Sigmoid colon (tissue), 6 donors: ENCODE measurements at regions not wholly inside any gene's neighbourhood (a gene's known extent, or its start where the extent isn't known, plus 50 kb on each side); places are given as distances from the start of the nearest gene placed in this dataset.

ENCODE experiments used
- DNase-seq: peaks from one replicate; pipeline ENCODE4 v3.0.0-alpha.2; 2019
- H3K27ac ChIP-seq, 4 donors: fragments of 200-600 bp; sonication (generic); one replicate each; pipeline ENCODE4 v1.5.1; 2016 to 2019; ENCODE audit warnings: mild to moderate bottlenecking in 1 of 4
- H3K27me3 ChIP-seq, 3 donors: fragments of 200-600 bp; sonication (generic); one replicate each; pipeline ENCODE4 v1.5.1; 2019; ENCODE audit warnings: mild to moderate bottlenecking in 1 of 3
- H3K36me3 ChIP-seq, 4 donors: fragments of 200-600 bp; sonication (generic); one replicate each; pipeline ENCODE4 v1.5.1; 2016 to 2019
- H3K4me1 ChIP-seq, 4 donors: fragments of 200-600 bp; sonication (generic); one replicate each; pipeline ENCODE4 v1.5.1; 2017 to 2019
- H3K4me3 ChIP-seq, 4 donors: fragments of 200-600 bp; sonication (generic); one replicate each; pipeline ENCODE4 v1.5.1; 2017 to 2019; ENCODE audit warnings: mild to moderate bottlenecking in 2 of 4, moderate library complexity in 1 of 4
- H3K9me3 ChIP-seq, 4 donors: fragments of 200-600 bp in 3 of 4; sonication (generic) in 3 of 4; one replicate each; pipeline versions ENCODE4 v1.5.1 to v1.6.1; 2013 to 2019
- CTCF ChIP-seq, 4 experiments: fragments of 450-650 bp in 3 of 4; fragments of 200-600 bp in 1 of 4; IDR thresholded peaks; one replicate each; pipeline ENCODE4 v1.5.1; 2016 to 2019; ENCODE audit warnings: antibody characterized with exemption in 4 of 4, mild to moderate bottlenecking in 3 of 4, moderate library complexity in 2 of 4
- EP300 ChIP-seq, 4 donors: sonication (generic); formaldehyde crosslinking; IDR thresholded peaks; one replicate each; pipeline ENCODE4 v1.6.1; 2017; ENCODE audit warnings: antibody characterized with exemption in 4 of 4
- POLR2A ChIP-seq, 2 donors: fragments of 450-650 bp; IDR thresholded peaks; one replicate each; pipeline ENCODE4 v1.6.1; 2016; ENCODE audit warnings: antibody characterized with exemption in 2 of 2, mild to moderate bottlenecking in 2 of 2, moderate library complexity in 2 of 2
- POLR2AphosphoS5 ChIP-seq, 4 donors: sonication (generic); formaldehyde crosslinking; IDR thresholded peaks; one replicate each; pipeline ENCODE4 v1.6.1; 2017; ENCODE audit warnings: antibody characterized with exemption in 4 of 4
- WGBS, 2 donors: extraction: QIAGEN DNeasy Blood & Tissue Kit; methylation state at CpG; one replicate each; pipeline ENCODE4 v1.1.7; 2013; 5-methylcytosine and 5-hydroxymethylcytosine counted together
- intact Hi-C: fragments of 100-400 bp; cut with DNase I; formaldehyde crosslinking; loops from one replicate; pipeline ENCODE4 v1.15.1; 2023
- donor health status: healthy with polysubstance abuse.
- donor health status: healthy.

- no peak for DNase-seq
- Histone ChIP-seq H3K4me1 (no peaks in the 10 kb centered on the region), H3K27ac (no peak overlapping the region), H3K27me3 (no peaks in the 10 kb centered on the region), H3K9me3 (no peaks in the 10 kb centered on the region), H3K4me3 (no peak overlapping the region), H3K36me3 (no peaks in the 10 kb centered on the region)
- no peak for TF ChIP-seq POLR2A (IDR thresholded peaks at IDR 0.05)
- no peak for TF ChIP-seq CTCF (IDR thresholded peaks at IDR 0.05)
- intact Hi-C loops = no loop called here
- 71 to 72% methylated on average over 3 of the region's 3 CpGs for WGBS, 2 donors
Observed at GRCh38 chr4:144298519-144298918, 158.0 kb upstream of the GYPA start.

GRCh38 chr4:144300616-144301015, 160.1 kb upstream of the GYPA start:
- H3K4me1 ChIP-seq = no peaks in the 10 kb centered on the region
- no peak for TF ChIP-seq POLR2AphosphoS5 (IDR thresholded peaks at IDR 0.05)
- no peak for TF ChIP-seq EP300 (IDR thresholded peaks at IDR 0.05)
- no peak for TF ChIP-seq CTCF (IDR thresholded peaks at IDR 0.05)
- TF ChIP-seq POLR2A (IDR thresholded peaks at IDR 0.05) = no peak
- 37 to 65% methylated on average over 2 of the region's 2 CpGs for WGBS, 2 donors

GRCh38 chr4:144302704-144303536, 162.4 kb upstream of the GYPA start:
- TF ChIP-seq POLR2AphosphoS5 (IDR thresholded peaks at IDR 0.05) (no peak), POLR2A (IDR thresholded peaks at IDR 0.05) (no peak), CTCF (IDR thresholded peaks at IDR 0.05) (no peak), EP300 (IDR thresholded peaks at IDR 0.05) (no peak)
- intact Hi-C loops = no loop called here
- no peak for DNase-seq
- no peaks in the 10 kb centered on the region for H3K4me1 ChIP-seq
- no peaks in the 10 kb centered on the region for H3K36me3 ChIP-seq
- H3K27ac ChIP-seq = no peak overlapping the region
- WGBS, 2 donors = 75 to 83% methylated on average over 7 of the region's 7 CpGs
- no peaks in the 10 kb centered on the region for H3K27me3 ChIP-seq
- H3K4me3 ChIP-seq = no peak overlapping the region
- H3K9me3 ChIP-seq = no peaks in the 10 kb centered on the region

More at GRCh38 chr4:144300616-144301015, 160.1 kb upstream of the GYPA start:
- intact Hi-C loops = no loop called here
- DNase-seq = no peak
- Histone ChIP-seq H3K27me3 (no peaks in the 10 kb centered on the region), H3K36me3 (no peaks in the 10 kb centered on the region), H3K9me3 (no peaks in the 10 kb centered on the region), H3K4me3 (no peak overlapping the region), H3K27ac (no peak overlapping the region)

- TF ChIP-seq POLR2A (IDR thresholded peaks at IDR 0.05) (no peak), EP300 (IDR thresholded peaks at IDR 0.05) (no peak), POLR2AphosphoS5 (IDR thresholded peaks at IDR 0.05) (no peak), CTCF (IDR thresholded peaks at IDR 0.05) (no peak)
- Histone ChIP-seq H3K27me3 (no peaks in the 10 kb centered on the region), H3K36me3 (no peaks in the 10 kb centered on the region), H3K27ac (no peak overlapping the region), H3K9me3 (no peaks in the 10 kb centered on the region), H3K4me3 (no peak overlapping the region), H3K4me1 (no peaks in the 10 kb centered on the region)
- intact Hi-C loops = no loop called here
- no peak for DNase-seq
- WGBS, 2 donors = 82 to 87% methylated on average over 2 of the region's 2 CpGs
Observed at GRCh38 chr4:144304025-144304424, 163.5 kb upstream of the GYPA start.

GRCh38 chr4:144310535-144310934, 170.0 kb upstream of the GYPA start:
- intact Hi-C loops = no loop called here
- Histone ChIP-seq H3K4me3 (no peak overlapping the region), H3K27ac (no peak overlapping the region), H3K4me1 (no peaks in the 10 kb centered on the region), H3K9me3 (peaks cover 0 to 9% (median 4%) of the 10 kb centered on the region in 4 donors), H3K36me3 (no peaks in the 10 kb centered on the region), H3K27me3 (no peaks in the 10 kb centered on the region)
- TF ChIP-seq POLR2AphosphoS5 (IDR thresholded peaks at IDR 0.05) (no peak), POLR2A (IDR thresholded peaks at IDR 0.05) (no peak), CTCF (IDR thresholded peaks at IDR 0.05) (no peak), EP300 (IDR thresholded peaks at IDR 0.05) (no peak)
- 87 to 90% methylated on average over 4 of the region's 4 CpGs for WGBS, 2 donors
- DNase-seq = no peak
